GM19328 (cell line): ENCODE measurements at regions not wholly inside any gene's neighbourhood (a gene's known extent, or its start where the extent isn't known, plus 50 kb on each side); places are given as distances from the start of the nearest gene placed in this dataset.

ENCODE experiments used
- ATAC-seq: cut with Tn5 transposase; IDR thresholded peaks from one replicate; pipeline ENCODE4 v1.9.1; 2021; ENCODE audit warnings: mild to moderate bottlenecking, moderate library complexity; ENCODE audit not compliant: unreplicated experiment

GRCh38 chr1:217012659-217013058 is 289.4 kb upstream of the ESRRG start:
- no peak for ATAC-seq

GRCh38 chr1:217011097-217011496 is 287.9 kb upstream of the ESRRG start:
- no peak for ATAC-seq

- no peak for ATAC-seq
Measured at GRCh38 chr1:217010253-217010652, 287.0 kb upstream of the ESRRG start.

- no peak for ATAC-seq
Measured at GRCh38 chr1:217009376-217009775, 286.1 kb upstream of the ESRRG start.

GRCh38 chr1:217004776-217005436 is 281.7 kb upstream of the ESRRG start:
- no peak for ATAC-seq

- ATAC-seq, result no peak
Measured at GRCh38 chr1:217003355-217003754, 280.1 kb upstream of the ESRRG start.

GRCh38 chr1:216997831-216998230 is 274.6 kb upstream of the ESRRG start:
- no peak for ATAC-seq

- ATAC-seq, result no peak
Measured at GRCh38 chr1:216997069-216997468, 273.8 kb upstream of the ESRRG start.

- no peak for ATAC-seq
Measured at GRCh38 chr1:216984536-216984935, 261.3 kb upstream of the ESRRG start.

- ATAC-seq, result no peak
Measured at GRCh38 chr1:216983823-216984222, 260.6 kb upstream of the ESRRG start.

GRCh38 chr1:216961516-216961915 is 238.3 kb upstream of the ESRRG start:
- no peak for ATAC-seq

- no peak for ATAC-seq
Measured at GRCh38 chr1:216960716-216961115, 237.5 kb upstream of the ESRRG start.

GRCh38 chr1:216958569-216958968 is 235.3 kb upstream of the ESRRG start:
- no peak for ATAC-seq

GRCh38 chr1:216953495-216953894 is 230.3 kb upstream of the ESRRG start:
- ATAC-seq, result no peak

GRCh38 chr1:216952864-216953263 is 229.6 kb upstream of the ESRRG start:
- no peak for ATAC-seq

- no peak for ATAC-seq
Measured at GRCh38 chr1:216945538-216946080, 222.4 kb upstream of the ESRRG start.

GRCh38 chr1:216944864-216945510 is 221.8 kb upstream of the ESRRG start:
- no peak for ATAC-seq

- ATAC-seq, result no peak
Measured at GRCh38 chr1:216937491-216937890, 214.3 kb upstream of the ESRRG start.

- no peak for ATAC-seq
Measured at GRCh38 chr1:216936779-216937178, 213.6 kb upstream of the ESRRG start.

- no peak for ATAC-seq
Measured at GRCh38 chr1:216935901-216936300, 212.7 kb upstream of the ESRRG start.

GRCh38 chr1:216932424-216932823 is 209.2 kb upstream of the ESRRG start:
- no peak for ATAC-seq

GRCh38 chr1:216929870-216930582 is 206.8 kb upstream of the ESRRG start:
- ATAC-seq, result no peak
